CD14-positive monocyte (primary cell): ENCODE measurements at regions not wholly inside any gene's neighbourhood (a gene's known extent, or its start where the extent isn't known, plus 50 kb on each side); places are given as distances from the start of the nearest gene placed in this dataset.

Source experiments
- DNase-seq, 3 donors: peaks; one replicate each; pipeline ENCODE4 v3.0.0-alpha.2; 2011 to 2022
- H2AFZ ChIP-seq: 2 replicates; pipeline ENCODE4 v1.6.0; 2012; ENCODE audit warnings: mild to moderate bottlenecking, low read depth, low read length, inconsistent platforms; ENCODE audit not compliant: insufficient read depth, poor library complexity, severe bottlenecking
- H3K27ac ChIP-seq, 2 donors: 1 replicate in 1 of 2; 2 replicates in 1 of 2; pipeline ENCODE4 v1.5.1; 2012 to 2013; ENCODE audit warnings: low read length in 2 of 2, control low read depth in 1 of 2, inconsistent platforms in 1 of 2, low read depth in 1 of 2, mild to moderate bottlenecking in 1 of 2
- H3K27me3 ChIP-seq, 2 donors: one replicate each; pipeline versions ENCODE4 v1.6.0 to v1.6.1; 2011 to 2013; ENCODE audit warnings: low read length in 2 of 2; ENCODE audit not compliant: control insufficient read depth in 2 of 2, insufficient read depth in 2 of 2
- H3K36me3 ChIP-seq, 2 donors: replicated peaks in 1 of 2; 1 replicate in 1 of 2; 2 replicates in 1 of 2; pipeline versions ENCODE4 v1.5.1 to v1.6.1; 2012 to 2013; ENCODE audit warnings: low read length in 2 of 2, control low read depth in 1 of 2, inconsistent platforms in 1 of 2, mild to moderate bottlenecking in 1 of 2; ENCODE audit not compliant: insufficient read depth in 2 of 2, control insufficient read depth in 1 of 2
- H3K4me1 ChIP-seq, 2 donors: 1 replicate in 1 of 2; 2 replicates in 1 of 2; pipeline versions ENCODE4 v1.5.1 to v1.6.1; 2012 to 2013; ENCODE audit warnings: low read length in 2 of 2, control low read depth in 1 of 2, inconsistent platforms in 1 of 2, mild to moderate bottlenecking in 1 of 2, moderate library complexity in 1 of 2; ENCODE audit not compliant: insufficient read depth in 2 of 2, control insufficient read depth in 1 of 2
- H3K4me2 ChIP-seq: replicated peaks from 2 replicates; pipeline ENCODE3; 2012; ENCODE audit warnings: low read length, moderate library complexity, mild to moderate bottlenecking; ENCODE audit not compliant: poor library complexity, severe bottlenecking; ENCODE audit errors: extremely low read depth
- H3K4me3 ChIP-seq, 3 experiments: fragments of 200-600 bp in 1 of 3; sonication (generic) in 1 of 3; replicated peaks in 1 of 3; 1 replicate in 2 of 3; 2 replicates in 1 of 3; pipeline ENCODE4 v1.5.1; 2011 to 2013; ENCODE audit warnings: low read length in 3 of 3, mild to moderate bottlenecking in 3 of 3, control low read depth in 2 of 3, low read depth in 2 of 3, inconsistent platforms in 1 of 3, moderate library complexity in 1 of 3
- H3K79me2 ChIP-seq: 2 replicates; pipeline ENCODE4 v1.6.0; 2012; ENCODE audit warnings: mild to moderate bottlenecking, control low read depth, inconsistent platforms, low read length, moderate library complexity; ENCODE audit not compliant: insufficient read depth
- H3K9ac ChIP-seq: 2 replicates; pipeline ENCODE4 v1.6.0; 2017; ENCODE audit warnings: low read length, mild to moderate bottlenecking; ENCODE audit not compliant: insufficient read depth, poor library complexity, severe bottlenecking
- H3K9me3 ChIP-seq, 2 donors: replicated peaks in 1 of 2; 1 replicate in 1 of 2; 2 replicates in 1 of 2; pipeline versions ENCODE4 v1.5.1 to v1.6.1; 2012 to 2013; ENCODE audit warnings: low read length in 2 of 2, control low read depth in 1 of 2; ENCODE audit not compliant: control insufficient read depth in 1 of 2, insufficient read depth in 1 of 2
- H4K20me1 ChIP-seq: 2 replicates; pipeline ENCODE4 v1.6.0; 2012; ENCODE audit warnings: mild to moderate bottlenecking, low read length, control low read depth, moderate library complexity; ENCODE audit not compliant: insufficient read depth
- H3K27ac Mint-ChIP-seq, 7 donors: one replicate each; pipeline ENCODE4 v1.8.0; 2020; ENCODE audit warnings: mild to moderate bottlenecking in 7 of 7, mixed read lengths in 7 of 7, moderate library complexity in 6 of 7, inconsistent platforms in 2 of 7
- H3K27me3 Mint-ChIP-seq, 3 donors: one replicate each; pipeline ENCODE4 v1.8.0; 2021 to 2022; ENCODE audit warnings: low read depth in 3 of 3, mild to moderate bottlenecking in 3 of 3, mixed read lengths in 3 of 3, moderate library complexity in 3 of 3, inconsistent platforms in 1 of 3
- H3K36me3 Mint-ChIP-seq, 2 donors: one replicate each; pipeline ENCODE4 v1.8.0; 2020; ENCODE audit warnings: mixed read lengths in 2 of 2, inconsistent platforms in 1 of 2, mild to moderate bottlenecking in 1 of 2
- H3K4me1 Mint-ChIP-seq: one replicate; pipeline ENCODE4 v1.8.0; 2020; ENCODE audit warnings: mild to moderate bottlenecking, mixed read lengths
- H3K4me3 Mint-ChIP-seq, 2 donors: one replicate each; pipeline ENCODE4 v1.8.0; 2020; ENCODE audit warnings: mild to moderate bottlenecking in 2 of 2, mixed read lengths in 2 of 2, moderate library complexity in 1 of 2
- H3K9me3 Mint-ChIP-seq, 7 donors: one replicate each; pipeline ENCODE4 v1.8.0; 2020 to 2022; ENCODE audit warnings: mixed read lengths in 7 of 7, mild to moderate bottlenecking in 6 of 7, moderate library complexity in 6 of 7, inconsistent platforms in 2 of 7
- CTCF ChIP-seq: fragments of 200-600 bp; IDR thresholded peaks from one replicate; pipeline ENCODE4 v1.8.0; 2022; ENCODE audit warnings: antibody characterized with exemption, mild to moderate bottlenecking
- WGBS: methylation state at CpG from one replicate; pipeline ENCODE4 v1.1.5; 2013; ENCODE audit warnings: missing lambda C conversion rate; ENCODE audit not compliant: insufficient coverage; 5-methylcytosine and 5-hydroxymethylcytosine counted together
- intact Hi-C, 2 donors: fragments of 100-400 bp; cut with micrococcal nuclease; formaldehyde crosslinking; loops; one replicate each; pipeline versions ENCODE4 v1.15.0 to v1.15.1; 2023

- Histone ChIP-seq H3K79me2 (peaks cover 7% of the 10 kb centered on the region), H3K27ac (no peak overlapping the region), H3K36me3 (peaks cover 0 to 15% of the 10 kb centered on the region in 2 donors), H3K4me3 (no peak overlapping the region), H3K9me3 (peaks cover 10 to 32% of the 10 kb centered on the region in 2 donors), H3K9ac (no peak overlapping the region), H3K27me3 (no peaks in the 10 kb centered on the region), H2AFZ (no peak overlapping the region), H3K4me1 (peaks cover 6 to 8% of the 10 kb centered on the region in 2 donors), H3K4me2 (no peak overlapping the region), H4K20me1 (no peaks in the 10 kb centered on the region)
- DNase-seq, result no peak
- WGBS, result no CpG with 5 or more reads among the region's 10 CpGs
- peaks cover 31 to 59% (median 41%) of the 10 kb centered on the region in 7 donors for H3K9me3 Mint-ChIP-seq
- no peak overlapping the region for H3K27ac Mint-ChIP-seq
- H3K4me1 Mint-ChIP-seq, result peaks cover 11% of the 10 kb centered on the region
- intact Hi-C loops, result no loop called here
- peaks cover 0 to 4% (median 0%) of the 10 kb centered on the region in 3 donors for H3K27me3 Mint-ChIP-seq
- peaks cover 20 to 41% of the 10 kb centered on the region in 2 donors for H3K36me3 Mint-ChIP-seq
- H3K4me3 Mint-ChIP-seq, result no peak overlapping the region
- TF ChIP-seq CTCF, result no peak
Measured at GRCh38 chr5:60084226-60084625, 190.7 kb upstream of the PDE4D start.

GRCh38 chr5:60077292-60077691, 183.8 kb upstream of the PDE4D start:
- H3K9me3 Mint-ChIP-seq, result peaks cover 31 to 66% (median 49%) of the 10 kb centered on the region in 7 donors
- no peak overlapping the region for H3K4me2 ChIP-seq
- H3K27ac ChIP-seq, result no peak overlapping the region
- H3K27ac Mint-ChIP-seq, result no peak overlapping the region
- H3K36me3 ChIP-seq, result peaks cover 0 to 13% of the 10 kb centered on the region in 2 donors
- H3K36me3 Mint-ChIP-seq, result peaks cover 11 to 19% of the 10 kb centered on the region in 2 donors
- no peak overlapping the region for H3K4me3 Mint-ChIP-seq
- H3K9me3 ChIP-seq, result peaks cover 24 to 37% of the 10 kb centered on the region in 2 donors
- H3K4me3 ChIP-seq, result no peak overlapping the region
- TF ChIP-seq CTCF, result no peak
- WGBS, result 94% methylated on average over 2 of the region's 2 CpGs
- no peaks in the 10 kb centered on the region for H4K20me1 ChIP-seq
- no peak overlapping the region for H3K9ac ChIP-seq
- DNase-seq, result no peak
- H3K4me1 ChIP-seq, result no peaks in the 10 kb centered on the region
- no peaks in the 10 kb centered on the region for H3K27me3 ChIP-seq
- H3K79me2 ChIP-seq, result no peaks in the 10 kb centered on the region
- H3K27me3 Mint-ChIP-seq, result peaks cover 0 to 4% (median 0%) of the 10 kb centered on the region in 3 donors
- peaks cover 6% of the 10 kb centered on the region for H3K4me1 Mint-ChIP-seq
- intact Hi-C loops, result no loop called here
- H2AFZ ChIP-seq, result no peak overlapping the region
